ENCODE measurements at regions not wholly inside any gene's neighbourhood (a gene's known extent, or its start where the extent isn't known, plus 50 kb on each side); places are given as distances from the start of the nearest gene placed in this dataset.

DNA sequence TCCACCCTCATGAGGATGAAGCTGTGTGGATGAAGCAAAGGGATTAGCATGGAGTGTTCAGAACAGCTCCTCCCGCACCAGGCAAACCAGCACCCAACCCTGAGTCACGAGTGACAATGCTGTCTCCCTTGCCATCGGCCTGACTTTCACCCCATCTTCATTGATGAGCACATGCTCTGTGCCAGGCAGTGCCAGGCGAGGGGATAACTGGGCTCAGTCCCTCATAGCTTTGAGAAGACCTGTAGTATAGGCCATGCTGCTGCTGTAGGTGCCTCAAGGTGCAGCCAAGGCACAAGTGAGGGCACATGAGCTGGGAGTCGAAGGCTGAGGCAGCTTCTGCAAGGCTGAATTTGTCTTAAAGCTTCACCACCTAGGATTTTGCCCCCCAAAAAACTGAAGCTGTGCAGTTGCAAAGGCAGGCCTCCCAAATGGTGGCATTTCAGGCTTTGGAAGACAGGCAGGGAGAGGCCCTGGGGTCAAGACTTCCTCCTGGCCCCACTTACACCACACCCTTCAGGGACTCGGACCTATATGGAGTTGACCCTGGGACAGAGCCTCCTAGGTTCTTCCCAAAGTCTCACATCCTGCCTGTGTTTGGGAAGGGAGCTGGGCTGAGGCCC is 54.2 kb upstream of the GDF10 start:
- TF ChIP-seq RAD21 (IDR thresholded peaks at IDR 0.05) = no peak
- TF ChIP-seq, protein P1, sequence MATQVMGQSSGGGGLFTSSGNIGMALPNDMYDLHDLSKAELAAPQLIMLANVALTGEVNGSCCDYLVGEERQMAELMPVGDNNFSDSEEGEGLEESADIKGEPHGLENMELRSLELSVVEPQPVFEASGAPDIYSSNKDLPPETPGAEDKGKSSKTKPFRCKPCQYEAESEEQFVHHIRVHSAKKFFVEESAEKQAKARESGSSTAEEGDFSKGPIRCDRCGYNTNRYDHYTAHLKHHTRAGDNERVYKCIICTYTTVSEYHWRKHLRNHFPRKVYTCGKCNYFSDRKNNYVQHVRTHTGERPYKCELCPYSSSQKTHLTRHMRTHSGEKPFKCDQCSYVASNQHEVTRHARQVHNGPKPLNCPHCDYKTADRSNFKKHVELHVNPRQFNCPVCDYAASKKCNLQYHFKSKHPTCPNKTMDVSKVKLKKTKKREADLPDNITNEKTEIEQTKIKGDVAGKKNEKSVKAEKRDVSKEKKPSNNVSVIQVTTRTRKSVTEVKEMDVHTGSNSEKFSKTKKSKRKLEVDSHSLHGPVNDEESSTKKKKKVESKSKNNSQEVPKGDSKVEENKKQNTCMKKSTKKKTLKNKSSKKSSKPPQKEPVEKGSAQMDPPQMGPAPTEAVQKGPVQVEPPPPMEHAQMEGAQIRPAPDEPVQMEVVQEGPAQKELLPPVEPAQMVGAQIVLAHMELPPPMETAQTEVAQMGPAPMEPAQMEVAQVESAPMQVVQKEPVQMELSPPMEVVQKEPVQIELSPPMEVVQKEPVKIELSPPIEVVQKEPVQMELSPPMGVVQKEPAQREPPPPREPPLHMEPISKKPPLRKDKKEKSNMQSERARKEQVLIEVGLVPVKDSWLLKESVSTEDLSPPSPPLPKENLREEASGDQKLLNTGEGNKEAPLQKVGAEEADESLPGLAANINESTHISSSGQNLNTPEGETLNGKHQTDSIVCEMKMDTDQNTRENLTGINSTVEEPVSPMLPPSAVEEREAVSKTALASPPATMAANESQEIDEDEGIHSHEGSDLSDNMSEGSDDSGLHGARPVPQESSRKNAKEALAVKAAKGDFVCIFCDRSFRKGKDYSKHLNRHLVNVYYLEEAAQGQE (IDR thresholded peaks at IDR 0.05) = no peak
- TF ChIP-seq GABPA (IDR thresholded peaks at IDR 0.05 in 1 of 2, conservative IDR thresholded peaks at IDR 0.05 in 1 of 2) = no peak
- no peak for TF ChIP-seq FOXA1 (IDR thresholded peaks at IDR 0.05)
- TF ChIP-seq, protein P2, sequence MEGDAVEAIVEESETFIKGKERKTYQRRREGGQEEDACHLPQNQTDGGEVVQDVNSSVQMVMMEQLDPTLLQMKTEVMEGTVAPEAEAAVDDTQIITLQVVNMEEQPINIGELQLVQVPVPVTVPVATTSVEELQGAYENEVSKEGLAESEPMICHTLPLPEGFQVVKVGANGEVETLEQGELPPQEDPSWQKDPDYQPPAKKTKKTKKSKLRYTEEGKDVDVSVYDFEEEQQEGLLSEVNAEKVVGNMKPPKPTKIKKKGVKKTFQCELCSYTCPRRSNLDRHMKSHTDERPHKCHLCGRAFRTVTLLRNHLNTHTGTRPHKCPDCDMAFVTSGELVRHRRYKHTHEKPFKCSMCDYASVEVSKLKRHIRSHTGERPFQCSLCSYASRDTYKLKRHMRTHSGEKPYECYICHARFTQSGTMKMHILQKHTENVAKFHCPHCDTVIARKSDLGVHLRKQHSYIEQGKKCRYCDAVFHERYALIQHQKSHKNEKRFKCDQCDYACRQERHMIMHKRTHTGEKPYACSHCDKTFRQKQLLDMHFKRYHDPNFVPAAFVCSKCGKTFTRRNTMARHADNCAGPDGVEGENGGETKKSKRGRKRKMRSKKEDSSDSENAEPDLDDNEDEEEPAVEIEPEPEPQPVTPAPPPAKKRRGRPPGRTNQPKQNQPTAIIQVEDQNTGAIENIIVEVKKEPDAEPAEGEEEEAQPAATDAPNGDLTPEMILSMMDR (IDR thresholded peaks at IDR 0.05; ENCODE audit: low read depth, low read length, missing input control) = no peak
- TF ChIP-seq, protein P3, sequence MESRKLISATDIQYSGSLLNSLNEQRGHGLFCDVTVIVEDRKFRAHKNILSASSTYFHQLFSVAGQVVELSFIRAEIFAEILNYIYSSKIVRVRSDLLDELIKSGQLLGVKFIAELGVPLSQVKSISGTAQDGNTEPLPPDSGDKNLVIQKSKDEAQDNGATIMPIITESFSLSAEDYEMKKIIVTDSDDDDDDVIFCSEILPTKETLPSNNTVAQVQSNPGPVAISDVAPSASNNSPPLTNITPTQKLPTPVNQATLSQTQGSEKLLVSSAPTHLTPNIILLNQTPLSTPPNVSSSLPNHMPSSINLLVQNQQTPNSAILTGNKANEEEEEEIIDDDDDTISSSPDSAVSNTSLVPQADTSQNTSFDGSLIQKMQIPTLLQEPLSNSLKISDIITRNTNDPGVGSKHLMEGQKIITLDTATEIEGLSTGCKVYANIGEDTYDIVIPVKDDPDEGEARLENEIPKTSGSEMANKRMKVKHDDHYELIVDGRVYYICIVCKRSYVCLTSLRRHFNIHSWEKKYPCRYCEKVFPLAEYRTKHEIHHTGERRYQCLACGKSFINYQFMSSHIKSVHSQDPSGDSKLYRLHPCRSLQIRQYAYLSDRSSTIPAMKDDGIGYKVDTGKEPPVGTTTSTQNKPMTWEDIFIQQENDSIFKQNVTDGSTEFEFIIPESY (IDR thresholded peaks at IDR 0.05) = no peak
- no peak for TF ChIP-seq HNF4G (IDR thresholded peaks at IDR 0.05)
- no peak for TF ChIP-seq YY1 (IDR thresholded peaks at IDR 0.05)
- TF ChIP-seq RXRA (IDR thresholded peaks at IDR 0.05) = no peak
- TF ChIP-seq, protein P4, sequence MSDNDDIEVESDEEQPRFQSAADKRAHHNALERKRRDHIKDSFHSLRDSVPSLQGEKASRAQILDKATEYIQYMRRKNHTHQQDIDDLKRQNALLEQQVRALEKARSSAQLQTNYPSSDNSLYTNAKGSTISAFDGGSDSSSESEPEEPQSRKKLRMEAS (IDR thresholded peaks at IDR 0.05) = no peak
- TF ChIP-seq, protein P5, sequence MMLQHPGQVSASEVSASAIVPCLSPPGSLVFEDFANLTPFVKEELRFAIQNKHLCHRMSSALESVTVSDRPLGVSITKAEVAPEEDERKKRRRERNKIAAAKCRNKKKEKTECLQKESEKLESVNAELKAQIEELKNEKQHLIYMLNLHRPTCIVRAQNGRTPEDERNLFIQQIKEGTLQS (IDR thresholded peaks at IDR 0.05) = no peak
- no peak for TF ChIP-seq JUND (IDR thresholded peaks at IDR 0.05)
- TF ChIP-seq SP1 (IDR thresholded peaks at IDR 0.05) = no peak
- Histone ChIP-seq H3K27ac (ENCODE audit: low read depth in 1 of 2, low read length in 2 of 2) (no peak overlapping the region), H3K4me3 (ENCODE audit: low read depth in 1 of 3, low read length in 3 of 3) (no peak overlapping the region), H3K9me3 (ENCODE audit: control insufficient read depth in 4 of 4, low read length in 3 of 4) (no peaks in the 10 kb centered on the region), H3K4me1 (ENCODE audit: control insufficient read depth in 4 of 4, insufficient read depth in 4 of 4, low read length in 3 of 4) (no peaks in the 10 kb centered on the region), H3K27me3 (ENCODE audit: control insufficient read depth in 4 of 4, insufficient read depth in 4 of 4, low read length in 3 of 4) (no peaks in the 10 kb centered on the region), H3K36me3 (ENCODE audit: control insufficient read depth in 4 of 4, insufficient read depth in 3 of 4, low read depth in 1 of 4, low read length in 3 of 4) (no peaks in the 10 kb centered on the region), H3K9ac (ENCODE audit: low read depth in 1 of 2, low read length in 2 of 2) (no peak overlapping the region)
- DNase-seq (ENCODE audit: low spot score) = no peak
- WGBS = 85% methylated on average over 6 of the region's 6 CpGs

DNA sequence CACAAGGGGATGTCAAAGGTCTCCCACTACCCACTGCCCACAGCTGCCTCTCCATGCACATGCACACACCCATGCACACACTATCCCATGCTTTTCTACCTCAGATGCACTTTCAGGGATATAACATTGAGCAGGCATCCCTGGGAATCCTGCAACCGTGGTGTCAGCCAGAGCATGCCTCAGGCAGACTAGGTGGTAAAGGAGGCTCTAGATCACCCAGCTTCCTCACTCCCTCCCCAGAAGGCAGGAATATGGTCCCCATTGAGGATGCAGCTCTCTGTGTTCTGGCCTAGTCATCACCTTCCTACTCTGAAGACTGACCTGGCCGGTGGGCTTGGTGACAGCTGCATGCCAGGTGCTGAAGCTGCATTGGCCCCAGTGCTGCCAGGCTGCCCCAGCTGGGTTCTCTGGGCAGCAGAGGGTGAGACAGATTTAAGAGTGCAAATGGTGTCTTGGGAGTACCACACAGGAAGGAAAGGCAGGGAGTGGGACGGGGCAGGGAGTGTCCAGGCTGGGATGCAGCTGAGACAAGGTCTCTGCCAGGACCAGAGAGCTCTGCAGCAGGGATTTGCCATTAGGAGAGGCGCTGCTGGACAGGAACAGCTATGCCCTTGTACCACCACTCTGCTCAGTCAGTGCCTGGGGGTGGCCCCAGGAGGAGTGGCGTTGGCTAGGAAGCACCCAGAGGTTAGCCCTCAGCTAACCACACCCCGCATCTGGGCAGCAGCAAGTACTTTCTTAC is 53.4 kb upstream of the GDF10 start:
- H3K27ac ChIP-seq (ENCODE audit: low read depth in 1 of 2, low read length in 2 of 2) = no peak overlapping the region
- no peak overlapping the region for H3K4me3 ChIP-seq (ENCODE audit: low read depth in 1 of 3, low read length in 3 of 3)
- H3K9ac ChIP-seq (ENCODE audit: low read depth in 1 of 2, low read length in 2 of 2) = no peak overlapping the region
- 95% methylated on average over 6 of the region's 6 CpGs for WGBS
- H3K27me3 ChIP-seq (ENCODE audit: control insufficient read depth in 4 of 4, insufficient read depth in 4 of 4, low read length in 3 of 4) = no peaks in the 10 kb centered on the region
- no peaks in the 10 kb centered on the region for H3K9me3 ChIP-seq (ENCODE audit: control insufficient read depth in 4 of 4, low read length in 3 of 4)
- H3K4me1 ChIP-seq (ENCODE audit: control insufficient read depth in 4 of 4, insufficient read depth in 4 of 4, low read length in 3 of 4) = no peaks in the 10 kb centered on the region
- no peaks in the 10 kb centered on the region for H3K36me3 ChIP-seq (ENCODE audit: control insufficient read depth in 4 of 4, insufficient read depth in 3 of 4, low read depth in 1 of 4, low read length in 3 of 4)
- no peak for DNase-seq (ENCODE audit: low spot score)
- TF ChIP-seq, protein P1 (IDR thresholded peaks at IDR 0.05) = no peak
- TF ChIP-seq TAF1 (conservative IDR thresholded peaks at IDR 0.05) (no peak), SP1 (IDR thresholded peaks at IDR 0.05) (no peak)
- TF ChIP-seq, protein P2 (IDR thresholded peaks at IDR 0.05; ENCODE audit: low read depth, low read length, missing input control) = no peak
- TF ChIP-seq, protein P4 (IDR thresholded peaks at IDR 0.05) = no peak

Data from liver (tissue), 8 donors.